Esophagus muscularis mucosa (tissue), 4 donors: ENCODE measurements at regions not wholly inside any gene's neighbourhood (a gene's known extent, or its start where the extent isn't known, plus 50 kb on each side); places are given as distances from the start of the nearest gene placed in this dataset.

Source experiments
- DNase-seq: peaks from one replicate; pipeline ENCODE4 v3.0.0-alpha.2; 2017; ENCODE audit errors: extremely low spot score
- H3K27ac ChIP-seq, 4 donors: fragments of 200-600 bp; sonication (generic); replicated peaks in 1 of 4; 1 replicate in 3 of 4; 2 replicates in 1 of 4; pipeline ENCODE4 v1.5.1; 2016 to 2019; ENCODE audit warnings: mild to moderate bottlenecking in 1 of 4
- H3K27me3 ChIP-seq, 4 donors: fragments of 200-600 bp; sonication (generic); one replicate each; pipeline versions ENCODE4 v1.5.1 to v1.6.0; 2016 to 2019
- H3K36me3 ChIP-seq, 4 donors: fragments of 200-600 bp; sonication (generic); one replicate each; pipeline ENCODE4 v1.5.1; 2016 to 2019
- H3K4me1 ChIP-seq, 4 donors: fragments of 200-600 bp; sonication (generic); one replicate each; pipeline ENCODE4 v1.5.1; 2016 to 2019
- H3K4me3 ChIP-seq, 4 donors: fragments of 200-600 bp; sonication (generic); 1 replicate in 2 of 4; 2 replicates in 2 of 4; pipeline ENCODE4 v1.5.1; 2016 to 2019; ENCODE audit warnings: mild to moderate bottlenecking in 4 of 4, moderate library complexity in 1 of 4
- H3K9me3 ChIP-seq, 4 donors: fragments of 200-600 bp; sonication (generic); 1 replicate in 3 of 4; 2 replicates in 1 of 4; pipeline ENCODE4 v1.5.1; 2016 to 2019
- CTCF ChIP-seq, 3 experiments: fragments of 200-600 bp in 2 of 3; fragments of 450-650 bp in 1 of 3; sonication (generic) in 2 of 3; IDR thresholded peaks; one replicate each; pipeline ENCODE4 v1.5.1; 2017 to 2019; ENCODE audit warnings: antibody characterized with exemption in 3 of 3, mild to moderate bottlenecking in 2 of 3, moderate library complexity in 1 of 3
- EP300 ChIP-seq: sonication (generic); formaldehyde crosslinking; IDR thresholded peaks from one replicate; pipeline ENCODE4 v1.6.1; 2017; ENCODE audit warnings: antibody characterized with exemption
- POLR2A ChIP-seq: fragments of 450-650 bp; IDR thresholded peaks from one replicate; pipeline ENCODE4 v1.6.1; 2017; ENCODE audit warnings: antibody characterized with exemption, moderate library complexity, mild to moderate bottlenecking, low read depth
- POLR2AphosphoS5 ChIP-seq, 2 donors: sonication (generic); formaldehyde crosslinking; IDR thresholded peaks; one replicate each; pipeline ENCODE4 v1.6.1; 2017; ENCODE audit warnings: antibody characterized with exemption in 2 of 2
- WGBS: methylation state at CpG from one replicate; pipeline ENCODE4 v1.1.5; 2018; 5-methylcytosine and 5-hydroxymethylcytosine counted together
- intact Hi-C: fragments of 100-400 bp; cut with DNase I; formaldehyde crosslinking; loops from one replicate; pipeline ENCODE4 v1.15.1; 2023

GRCh38 chr3:30084316-30084715, 522.1 kb upstream of the TGFBR2 start:
- intact Hi-C loops = no loop called here
- H3K27ac ChIP-seq = no peak overlapping the region
- TF ChIP-seq EP300 = no peak
- TF ChIP-seq POLR2AphosphoS5 (IDR thresholded peaks at IDR 0.05) = no peak
- TF ChIP-seq POLR2A = no peak
- TF ChIP-seq CTCF (IDR thresholded peaks at IDR 0.05) = no peak
- no peaks in the 10 kb centered on the region for H3K4me1 ChIP-seq
- no peaks in the 10 kb centered on the region for H3K36me3 ChIP-seq
- 88% methylated on average over 5 of the region's 5 CpGs for WGBS
- no peaks in the 10 kb centered on the region for H3K9me3 ChIP-seq
- H3K4me3 ChIP-seq = no peak overlapping the region
- DNase-seq = no peak
- H3K27me3 ChIP-seq = peaks cover 0 to 4% (median 0%) of the 10 kb centered on the region in 4 donors

DNA sequence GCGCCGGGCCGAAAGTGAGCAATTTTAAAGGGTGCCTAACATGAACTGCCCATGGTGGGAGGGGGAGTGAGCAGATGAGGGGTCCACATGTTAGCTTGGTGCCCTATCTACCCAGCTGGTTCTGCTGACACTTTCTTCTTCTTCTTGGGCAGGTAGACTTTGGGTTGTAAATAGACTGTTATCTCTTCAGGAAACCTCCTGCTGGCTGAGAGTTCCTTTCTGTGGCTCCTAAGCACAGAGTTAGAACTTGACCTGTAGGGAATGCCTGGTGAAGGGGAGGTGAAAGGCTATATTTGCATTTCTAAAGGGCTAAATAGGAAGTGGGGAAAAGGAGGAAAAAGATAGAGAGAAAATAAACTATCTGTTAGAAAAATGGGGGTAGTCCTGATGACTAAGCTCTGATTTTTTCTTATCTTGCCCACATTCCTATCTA, 521.4 kb upstream of the TGFBR2 start:
- intact Hi-C loops = no loop called here
- 94% methylated on average over 3 of the region's 3 CpGs for WGBS
- H3K36me3 ChIP-seq = no peaks in the 10 kb centered on the region

GRCh38 chr3:30085486-30085885, 520.9 kb upstream of the TGFBR2 start:
- TF ChIP-seq POLR2A = no peak
- TF ChIP-seq POLR2AphosphoS5 (IDR thresholded peaks at IDR 0.05) = no peak
- TF ChIP-seq CTCF (IDR thresholded peaks at IDR 0.05) = no peak
- no peak for TF ChIP-seq EP300
- no peaks in the 10 kb centered on the region for H3K36me3 ChIP-seq
- peaks cover 0 to 4% (median 0%) of the 10 kb centered on the region in 4 donors for H3K27me3 ChIP-seq
- WGBS = 83% methylated on average over 1 of the region's 1 CpG
- no peak overlapping the region for H3K4me3 ChIP-seq
- H3K4me1 ChIP-seq = no peaks in the 10 kb centered on the region
- H3K9me3 ChIP-seq = no peaks in the 10 kb centered on the region
- no peak for DNase-seq
- intact Hi-C loops = no loop called here
- no peak overlapping the region for H3K27ac ChIP-seq

More for the DNA sequence above, 521.4 kb upstream of the TGFBR2 start:
- Histone ChIP-seq H3K4me3 (no peak overlapping the region), H3K4me1 (no peaks in the 10 kb centered on the region), H3K27me3 (peaks cover 0 to 4% (median 0%) of the 10 kb centered on the region in 4 donors), H3K27ac (no peak overlapping the region), H3K9me3 (no peaks in the 10 kb centered on the region)
- DNase-seq = no peak
- no peak for TF ChIP-seq CTCF (IDR thresholded peaks at IDR 0.05)
- TF ChIP-seq EP300 = no peak
- no peak for TF ChIP-seq POLR2AphosphoS5 (IDR thresholded peaks at IDR 0.05)
- TF ChIP-seq POLR2A = no peak

DNA sequence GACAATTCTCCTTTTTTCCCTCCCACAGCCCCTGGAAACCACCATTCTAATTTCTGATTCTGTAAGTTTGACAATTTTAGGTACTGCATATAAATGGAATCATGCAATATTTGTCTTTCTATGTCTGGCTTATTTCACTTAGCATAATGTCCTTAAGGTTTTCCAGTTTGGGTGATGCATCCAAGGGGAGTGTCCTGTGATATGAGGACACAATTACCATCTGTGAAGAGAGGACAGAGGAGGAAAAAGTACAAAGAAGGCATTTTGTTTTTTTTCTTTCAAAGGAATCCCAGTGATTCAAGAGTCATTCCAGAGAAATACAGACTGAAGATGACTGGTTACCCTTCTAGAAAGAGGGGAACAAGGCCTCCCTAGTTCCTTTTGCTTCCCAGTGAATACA, 514.7 kb upstream of the TGFBR2 start:
- no peak for DNase-seq
- Histone ChIP-seq H3K4me3 (no peak overlapping the region), H3K36me3 (no peaks in the 10 kb centered on the region), H3K27ac (no peak overlapping the region), H3K4me1 (no peaks in the 10 kb centered on the region), H3K9me3 (peaks cover 0 to 3% (median 0%) of the 10 kb centered on the region in 4 donors), H3K27me3 (no peaks in the 10 kb centered on the region)
- no peak for TF ChIP-seq POLR2AphosphoS5 (IDR thresholded peaks at IDR 0.05)
- TF ChIP-seq EP300 = no peak
- TF ChIP-seq POLR2A = no peak
- TF ChIP-seq CTCF (IDR thresholded peaks at IDR 0.05) = no peak
- intact Hi-C loops = no loop called here

DNA sequence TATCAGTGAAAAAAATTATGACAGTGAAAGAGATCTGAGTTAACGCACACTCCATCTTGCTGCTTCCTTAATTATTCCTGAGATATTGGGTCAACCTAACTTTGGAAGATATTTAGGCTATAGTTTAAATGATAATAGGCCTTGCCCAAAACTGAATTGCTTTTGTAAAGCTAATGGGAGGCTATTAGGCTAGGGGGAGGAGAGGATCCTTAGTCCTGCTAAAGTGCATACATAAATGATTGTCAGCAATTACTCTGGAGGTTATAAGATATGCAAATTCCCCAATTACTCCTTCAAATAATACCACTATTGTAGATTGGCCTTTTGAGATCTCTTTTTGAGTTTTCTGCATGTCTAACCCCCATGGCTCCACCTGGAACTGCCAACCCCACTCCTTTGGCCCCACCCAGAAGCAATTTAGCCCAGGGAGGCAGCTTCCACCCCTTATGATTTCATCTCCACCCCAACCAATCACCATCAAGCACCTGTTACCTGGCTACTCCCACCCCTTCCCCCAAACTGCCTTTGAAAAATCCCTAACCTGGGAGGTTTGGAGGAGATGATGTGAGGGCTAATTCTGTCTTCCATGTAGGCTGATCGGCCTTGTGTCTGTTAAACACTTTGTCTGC, 509.3 kb upstream of the TGFBR2 start:
- TF ChIP-seq POLR2AphosphoS5 (IDR thresholded peaks at IDR 0.05) = no peak
- TF ChIP-seq EP300 = no peak
- no peak for TF ChIP-seq CTCF (IDR thresholded peaks at IDR 0.05)
- no peak for TF ChIP-seq POLR2A
- no peaks in the 10 kb centered on the region for H3K27me3 ChIP-seq
- WGBS = 98% methylated on average over 2 of the region's 2 CpGs
- intact Hi-C loops = no loop called here
- DNase-seq = no peak
- peaks cover 0 to 4% (median 0%) of the 10 kb centered on the region in 4 donors for H3K9me3 ChIP-seq
- no peak overlapping the region for H3K27ac ChIP-seq
- no peaks in the 10 kb centered on the region for H3K36me3 ChIP-seq
- no peak overlapping the region for H3K4me3 ChIP-seq
- H3K4me1 ChIP-seq = peaks cover 0 to 8% (median 2%) of the 10 kb centered on the region in 4 donors
